K562 (cell line): ENCODE measurements at regions not wholly inside any gene's neighbourhood (a gene's known extent, or its start where the extent isn't known, plus 50 kb on each side); places are given as distances from the start of the nearest gene placed in this dataset.

ENCODE experiments used
- ATAC-seq: fragments of 200-7000 bp; cut with Tn5 transposase; 3 replicates; pipeline ENCODE4 v1.9.1; 2020; ENCODE audit warnings: moderate library complexity
- BruUV-seq: library from RNA; stranded (reverse); fragments of 400-500 nt; replicated peaks from 2 replicates; lab custom pipeline; 2021; lab: Mats Ljungman, UMichigan
- CTCF ChIA-PET: fragments of 300-600 bp; formaldehyde crosslinking; extraction: SDS; loops from one replicate; lab custom pipeline; 2021; ENCODE audit warnings: low intra/inter-chr PET ratio; lab: Yijun Ruan, JAX
- POLR2A ChIA-PET: fragments of 300-600, 350-650 bp; sonication (Branson Sonifier 250); formaldehyde crosslinking; extraction: SDS; loops from one replicate; lab custom pipeline; 2021; ENCODE audit warnings: antibody characterized with exemption, inconsistent platforms; lab: Yijun Ruan, JAX
- DNase-seq, 4 experiments: peaks; one replicate each; pipeline versions ENCODE4 v3.0.0 to v3.0.0-alpha.2; 2011 to 2018; ENCODE audit warnings: low spot score in 3 of 4, mixed read lengths in 3 of 4; ENCODE audit errors: extremely low read depth in 1 of 4
- FAIRE-seq: peaks from 2 replicates; lab custom pipeline; 2011; peaks lifted over from hg19 to GRCh38; lab: Jason Lieb, UNC
- H2AFZ ChIP-seq: 2 replicates; pipeline ENCODE4 v1.6.0; 2011; ENCODE audit warnings: low read depth, low read length, control low read depth, inconsistent platforms
- H3K27ac ChIP-seq: fragments of 200-600 bp; 3 replicates; pipeline ENCODE4 v1.8.0; 2011; ENCODE audit warnings: low read depth, mild to moderate bottlenecking, control low read depth, inconsistent platforms, low read length, moderate library complexity, mixed read lengths; ENCODE audit errors: extremely low read depth
- H3K27me3 ChIP-seq, 2 experiments: fragments of 300-600 bp in 1 of 2; 2 replicates in 1 of 2; 3 replicates in 1 of 2; pipeline versions ENCODE4 v1.6.0 to v1.8.0; 2011; ENCODE audit warnings: inconsistent platforms in 2 of 2, low read length in 2 of 2, mild to moderate bottlenecking in 1 of 2, mixed read lengths in 1 of 2, moderate library complexity in 1 of 2; ENCODE audit not compliant: control insufficient read depth in 2 of 2, insufficient read depth in 2 of 2
- H3K36me3 ChIP-seq: fragments of 300-600 bp; 3 replicates; pipeline ENCODE4 v1.8.0; 2011; ENCODE audit warnings: mild to moderate bottlenecking, low read length, inconsistent platforms; ENCODE audit not compliant: control insufficient read depth, insufficient read depth
- H3K4me1 ChIP-seq, 2 experiments: fragments of 200-600 bp in 1 of 2; replicated peaks in 1 of 2; 2 replicates in 1 of 2; 3 replicates in 1 of 2; pipeline versions ENCODE4 v1.5.1 to v1.8.0; 2011; ENCODE audit warnings: inconsistent platforms in 2 of 2, low read length in 2 of 2, mild to moderate bottlenecking in 1 of 2, mixed read lengths in 1 of 2, moderate library complexity in 1 of 2; ENCODE audit not compliant: control insufficient read depth in 2 of 2, insufficient read depth in 2 of 2
- H3K4me2 ChIP-seq: 2 replicates; pipeline ENCODE4 v1.6.1; 2011; ENCODE audit warnings: low read length, control low read depth, inconsistent platforms, mixed read lengths; ENCODE audit not compliant: insufficient read depth
- H3K4me3 ChIP-seq: fragments of 200-600 bp; sonication (generic), shearing (Covaris generic); 2 replicates; pipeline ENCODE4 v1.5.1; 2016; ENCODE audit warnings: control low read depth, inconsistent platforms
- H3K79me2 ChIP-seq: fragments of 200-600 bp; 3 replicates; pipeline ENCODE4 v1.8.0; 2011; ENCODE audit warnings: low read length, inconsistent platforms; ENCODE audit not compliant: control insufficient read depth, insufficient read depth
- H3K9ac ChIP-seq, 2 experiments: 2 replicates each; pipeline versions ENCODE4 v1.6.0 to v1.6.1; 2011; ENCODE audit warnings: low read depth in 2 of 2, low read length in 2 of 2, control low read depth in 1 of 2, inconsistent platforms in 1 of 2, mild to moderate bottlenecking in 1 of 2, mixed read lengths in 1 of 2; ENCODE audit not compliant: insufficient read depth in 1 of 2
- H3K9me1 ChIP-seq: one replicate; pipeline ENCODE4 v1.6.0; 2011; ENCODE audit warnings: inconsistent platforms, mild to moderate bottlenecking, low read length, moderate library complexity; ENCODE audit not compliant: control insufficient read depth, insufficient read depth
- H3K9me3 ChIP-seq: replicated peaks from 2 replicates; pipeline ENCODE4 v1.5.1; 2011; ENCODE audit warnings: low read depth, low read length, inconsistent platforms; ENCODE audit not compliant: control insufficient read depth, insufficient read depth
- H4K20me1 ChIP-seq: replicated peaks from 2 replicates; pipeline ENCODE4 v1.6.1; 2011; ENCODE audit warnings: low read length, inconsistent platforms, mixed read lengths; ENCODE audit not compliant: control insufficient read depth, insufficient read depth
- DNMT1 ChIP-seq: fragments of 450-650 bp; IDR thresholded peaks from 2 replicates; pipeline ENCODE4 v1.6.1; 2016; ENCODE audit warnings: antibody characterized with exemption, mild to moderate bottlenecking
- FIP1L1 ChIP-seq: fragments of 200-400 bp; formaldehyde crosslinking; IDR thresholded peaks from 2 replicates; pipeline ENCODE4 v1.6.1; 2018; ENCODE audit warnings: mild to moderate bottlenecking, low read depth, low read length; ENCODE audit not compliant: poor library complexity, severe bottlenecking
- MAZ ChIP-seq, 2 experiments: fragments of 450-650 bp in 1 of 2; sonication (generic) in 1 of 2; formaldehyde crosslinking; IDR thresholded peaks in 1 of 2; conservative IDR thresholded peaks in 1 of 2; 2 replicates each; pipeline versions ENCODE4 v1.4.0 to v1.5.0; 2020; ENCODE audit warnings: mild to moderate bottlenecking in 1 of 2, missing genetic modification reagents in 1 of 2
- NBN ChIP-seq: fragments of 450-650 bp; IDR thresholded peaks from 2 replicates; pipeline ENCODE4 v1.6.1; 2016; ENCODE audit warnings: low read depth, mild to moderate bottlenecking
- NR4A1 ChIP-seq, 2 experiments: fragments of 250-450 bp in 1 of 2; fragments of 450-650 bp in 1 of 2; sonication (Bioruptor Pico) in 1 of 2; IDR thresholded peaks; 2 replicates each; pipeline versions ENCODE4 v1.4.0 to v1.6.1; 2016 to 2020; ENCODE audit warnings: mild to moderate bottlenecking in 2 of 2, missing compliant biosample characterization in 1 of 2, missing genetic modification characterization in 1 of 2, moderate library complexity in 1 of 2
- ZFP1 ChIP-seq: fragments of 450-650 bp; formaldehyde crosslinking; IDR thresholded peaks from 2 replicates; pipeline ENCODE4 v1.4.0; 2020; ENCODE audit warnings: mild to moderate bottlenecking, mixed read lengths
- ZSCAN32 ChIP-seq: fragments of 450-650 bp; formaldehyde crosslinking; IDR thresholded peaks from 2 replicates; pipeline ENCODE4 v1.4.0; 2020; ENCODE audit warnings: mild to moderate bottlenecking, moderate library complexity
- WGBS: fragments of 100-300 bp; shearing (Covaris generic); methylation state at CpG from one replicate; pipeline ENCODE4 v1.1.6; 2016; ENCODE audit warnings: low coverage, mixed read lengths; ENCODE audit not compliant: insufficient coverage; ENCODE audit errors: missing lambda C conversion rate; 5-methylcytosine and 5-hydroxymethylcytosine counted together
- in situ Hi-C: fragments of 300-500 bp; cut with MboI; formaldehyde crosslinking; loops from 4 replicates; pipeline ENCODE4 v1.15.0; 2018; ENCODE audit warnings: inconsistent platforms, mixed read lengths
- intact Hi-C: fragments of 100-400 bp; cut with micrococcal nuclease; formaldehyde crosslinking; loops from 2 replicates; pipeline ENCODE4 v1.14.2; 2022

- ChIA-PET CTCF (no interaction called here), POLR2A (no interaction called here)
- DNase-seq: no peak
- H3K4me1 ChIP-seq: no peaks in the 10 kb centered on the region
- no peak overlapping the region for H2AFZ ChIP-seq
- no peaks in the 10 kb centered on the region for H3K36me3 ChIP-seq
- intact Hi-C loops (no loop called here), in situ Hi-C loops (no loop called here)
- H3K9ac ChIP-seq: no peak overlapping the region
- WGBS: 3% methylated on average over 5 of the region's 5 CpGs
- H3K9me1 ChIP-seq: no peaks in the 10 kb centered on the region
- TF ChIP-seq ZFP1 (CRISPR knock-in tag) (no peak), NBN (no peak), NR4A1 (CRISPR knock-in tag; IDR thresholded peaks at IDR 0.05) (no peak), NR4A1 (tag; IDR thresholded peaks at IDR 0.05) (no peak), MAZ (CRISPR knock-in tag; conservative IDR thresholded peaks at IDR 0.05 in 1 of 2, IDR thresholded peaks at IDR 0.05 in 1 of 2) (no peak), ZSCAN32 (no peak), FIP1L1 (no peak), DNMT1 (no peak)
- H3K79me2 ChIP-seq: no peaks in the 10 kb centered on the region
- peaks cover 0 to 4% of the 10 kb centered on the region in 2 experiments; a peak in 1 of 5 replicates for H3K27me3 ChIP-seq
- H3K9me3 ChIP-seq: no peaks in the 10 kb centered on the region
- H4K20me1 ChIP-seq: no peaks in the 10 kb centered on the region
- no peak overlapping the region for H3K4me3 ChIP-seq
- FAIRE-seq: no peak
- ATAC-seq: no peak
- no peak overlapping the region for H3K27ac ChIP-seq
- H3K4me2 ChIP-seq: no peak overlapping the region
- BruUV-seq: no TSS peak
These were observed 630.4 kb upstream of the TBL1XR1 start for GRCh38 chr3:177827511-177828207.
